Uterus (tissue), 2 donors: ENCODE measurements at regions not wholly inside any gene's neighbourhood (a gene's known extent, or its start where the extent isn't known, plus 50 kb on each side); places are given as distances from the start of the nearest gene placed in this dataset.
"Not testable (repeated sequence)": the region's sequence is repeated elsewhere in the genome, so short reads cannot be mapped to it uniquely, and the experiment has no call there.

Experiments used
- POLR2A ChIP-seq, 2 donors: fragments of 450-650 bp; IDR thresholded peaks; one replicate each; pipeline ENCODE4 v1.6.1; 2016; ENCODE audit warnings: antibody characterized with exemption in 2 of 2, mild to moderate bottlenecking in 1 of 2, moderate library complexity in 1 of 2
- TF ChIP-seq, protein P1 (sequence below), 4 experiments: fragments of 200-600 bp in 2 of 4; fragments of 450-650 bp in 2 of 4; sonication (generic) in 2 of 4; IDR thresholded peaks; one replicate each; pipeline ENCODE4 v1.5.1; 2016 to 2019; ENCODE audit warnings: antibody characterized with exemption in 4 of 4, mild to moderate bottlenecking in 2 of 4, moderate library complexity in 1 of 4

DNA sequence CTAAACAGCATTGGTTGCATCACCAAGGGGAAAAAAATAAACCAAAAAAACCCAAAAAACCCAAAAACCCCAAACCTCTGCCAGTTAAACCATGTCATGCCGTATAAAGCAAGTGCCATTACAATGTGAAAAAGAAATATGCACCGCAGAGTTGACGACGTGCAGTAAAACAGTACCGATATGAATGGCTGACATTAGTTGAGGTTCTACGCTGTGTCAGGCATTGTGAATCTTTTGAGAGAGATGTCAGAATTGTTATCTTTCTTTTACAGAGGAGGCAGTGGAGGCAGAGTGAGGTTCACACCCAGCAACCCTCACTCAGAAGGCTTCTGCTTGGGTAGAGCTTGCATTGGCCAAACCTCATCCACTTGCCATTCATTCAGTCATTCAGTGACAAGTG is 306.5 kb upstream of the PLGLB2 start:
- TF ChIP-seq, protein P1, sequence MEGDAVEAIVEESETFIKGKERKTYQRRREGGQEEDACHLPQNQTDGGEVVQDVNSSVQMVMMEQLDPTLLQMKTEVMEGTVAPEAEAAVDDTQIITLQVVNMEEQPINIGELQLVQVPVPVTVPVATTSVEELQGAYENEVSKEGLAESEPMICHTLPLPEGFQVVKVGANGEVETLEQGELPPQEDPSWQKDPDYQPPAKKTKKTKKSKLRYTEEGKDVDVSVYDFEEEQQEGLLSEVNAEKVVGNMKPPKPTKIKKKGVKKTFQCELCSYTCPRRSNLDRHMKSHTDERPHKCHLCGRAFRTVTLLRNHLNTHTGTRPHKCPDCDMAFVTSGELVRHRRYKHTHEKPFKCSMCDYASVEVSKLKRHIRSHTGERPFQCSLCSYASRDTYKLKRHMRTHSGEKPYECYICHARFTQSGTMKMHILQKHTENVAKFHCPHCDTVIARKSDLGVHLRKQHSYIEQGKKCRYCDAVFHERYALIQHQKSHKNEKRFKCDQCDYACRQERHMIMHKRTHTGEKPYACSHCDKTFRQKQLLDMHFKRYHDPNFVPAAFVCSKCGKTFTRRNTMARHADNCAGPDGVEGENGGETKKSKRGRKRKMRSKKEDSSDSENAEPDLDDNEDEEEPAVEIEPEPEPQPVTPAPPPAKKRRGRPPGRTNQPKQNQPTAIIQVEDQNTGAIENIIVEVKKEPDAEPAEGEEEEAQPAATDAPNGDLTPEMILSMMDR (IDR thresholded peaks at IDR 0.05): not testable (repeated sequence)
- not testable (repeated sequence) for TF ChIP-seq POLR2A (IDR thresholded peaks at IDR 0.05)
